Stimulated activated CD8-positive, alpha-beta memory T cell treated with anti-CD3 and anti-CD28 coated beads, Interleukin-15, amount 100 ng/mL, for 4 hours (primary cell): ENCODE measurements at regions not wholly inside any gene's neighbourhood (a gene's known extent, or its start where the extent isn't known, plus 50 kb on each side); places are given as distances from the start of the nearest gene placed in this dataset.

Source experiments
- DNase-seq, 2 donors: peaks; one replicate each; pipeline ENCODE4 v3.0.0-alpha.2; 2020; ENCODE audit warnings: low read depth in 2 of 2

GRCh38 chr10:131668903-131669302, 231.9 kb upstream of the PPP2R2D start:
- no peak for DNase-seq

GRCh38 chr10:131669838-131670237, 231.0 kb upstream of the PPP2R2D start:
- DNase-seq: no peak

- DNase-seq: no peak
Observed at GRCh38 chr10:131670341-131670740, 230.5 kb upstream of the PPP2R2D start.

GRCh38 chr10:131673396-131673795, 227.4 kb upstream of the PPP2R2D start:
- DNase-seq: no peak

GRCh38 chr10:131674130-131674529, 226.7 kb upstream of the PPP2R2D start:
- no peak for DNase-seq

GRCh38 chr10:131675104-131675503, 225.7 kb upstream of the PPP2R2D start:
- DNase-seq: no peak

- DNase-seq: no peak
Observed at GRCh38 chr10:131676046-131676799, 224.6 kb upstream of the PPP2R2D start.

GRCh38 chr10:131676800-131677421, 223.9 kb upstream of the PPP2R2D start:
- DNase-seq: no peak

GRCh38 chr10:131677671-131678070, 223.1 kb upstream of the PPP2R2D start:
- DNase-seq: no peak

- DNase-seq: no peak
Observed at GRCh38 chr10:131678171-131678570, 222.6 kb upstream of the PPP2R2D start.

- no peak for DNase-seq
Observed at GRCh38 chr10:131678613-131679012, 222.2 kb upstream of the PPP2R2D start.

- DNase-seq: no peak
Observed at GRCh38 chr10:131679926-131680325, 220.9 kb upstream of the PPP2R2D start.

GRCh38 chr10:131681122-131681521, 219.7 kb upstream of the PPP2R2D start:
- no peak for DNase-seq

- no peak for DNase-seq
Observed at GRCh38 chr10:131681656-131682055, 219.2 kb upstream of the PPP2R2D start.

GRCh38 chr10:131682271-131682962, 218.4 kb upstream of the PPP2R2D start:
- no peak for DNase-seq

GRCh38 chr10:131683281-131683861, 217.4 kb upstream of the PPP2R2D start:
- no peak for DNase-seq

- no peak for DNase-seq
Observed at GRCh38 chr10:131683941-131684340, 216.9 kb upstream of the PPP2R2D start.

GRCh38 chr10:131685007-131685406, 215.8 kb upstream of the PPP2R2D start:
- no peak for DNase-seq

GRCh38 chr10:131685576-131685975, 215.2 kb upstream of the PPP2R2D start:
- DNase-seq: no peak

GRCh38 chr10:131686781-131687420, 213.9 kb upstream of the PPP2R2D start:
- no peak for DNase-seq

GRCh38 chr10:131688304-131688703, 212.5 kb upstream of the PPP2R2D start:
- no peak for DNase-seq

GRCh38 chr10:131689016-131689415, 211.8 kb upstream of the PPP2R2D start:
- DNase-seq: no peak
